DND-41 (cell line): ENCODE measurements at regions not wholly inside any gene's neighbourhood (a gene's known extent, or its start where the extent isn't known, plus 50 kb on each side); places are given as distances from the start of the nearest gene placed in this dataset.

Experiments
- ATAC-seq: fragments of 200-7000 bp; cut with Tn5 transposase; 3 replicates; pipeline ENCODE4 v1.9.1; 2021; ENCODE audit warnings: low read depth; ENCODE audit not compliant: insufficient read depth
- DNase-seq: peaks from one replicate; pipeline ENCODE4 v3.0.0-alpha.2; 2020
- H2AFZ ChIP-seq: 2 replicates; pipeline ENCODE4 v1.6.0; 2012; ENCODE audit warnings: low read depth, low read length
- H3K27ac ChIP-seq: 2 replicates; pipeline ENCODE4 v1.5.1; 2012; ENCODE audit warnings: low read length, inconsistent platforms
- H3K27me3 ChIP-seq: fragments of 200-600 bp; sonication (generic); 2 replicates; pipeline ENCODE4 v1.6.0; 2012; ENCODE audit warnings: low read length, mild to moderate bottlenecking, inconsistent platforms; ENCODE audit not compliant: insufficient read depth, poor library complexity
- H3K36me3 ChIP-seq: 2 replicates; pipeline ENCODE4 v1.5.1; 2012; ENCODE audit warnings: low read length, inconsistent platforms; ENCODE audit not compliant: insufficient read depth
- H3K4me1 ChIP-seq: 2 replicates; pipeline ENCODE4 v1.5.1; 2012; ENCODE audit warnings: mild to moderate bottlenecking, low read length; ENCODE audit not compliant: insufficient read depth
- H3K4me2 ChIP-seq: 2 replicates; pipeline ENCODE4 v1.6.0; 2012; ENCODE audit warnings: mild to moderate bottlenecking, moderate library complexity, low read length, inconsistent platforms; ENCODE audit not compliant: insufficient read depth
- H3K4me3 ChIP-seq, 2 experiments: fragments of 200-600 bp in 1 of 2; shearing (Covaris generic) in 1 of 2; 2 replicates each; pipeline ENCODE4 v1.5.1; 2012 to 2016; ENCODE audit warnings: inconsistent platforms in 2 of 2, low read length in 2 of 2, mild to moderate bottlenecking in 2 of 2, low read depth in 1 of 2, moderate library complexity in 1 of 2
- H3K79me2 ChIP-seq: 2 replicates; pipeline ENCODE4 v1.6.0; 2012; ENCODE audit warnings: low read length, inconsistent platforms; ENCODE audit not compliant: insufficient read depth
- H3K9ac ChIP-seq: 2 replicates; pipeline ENCODE4 v1.6.0; 2012; ENCODE audit warnings: low read depth, mild to moderate bottlenecking, inconsistent platforms, low read length, moderate library complexity
- H3K9me3 ChIP-seq: 2 replicates; pipeline ENCODE4 v1.5.1; 2012; ENCODE audit warnings: low read length, moderate library complexity, mild to moderate bottlenecking, inconsistent platforms; ENCODE audit not compliant: insufficient read depth, severe bottlenecking
- H4K20me1 ChIP-seq: 2 replicates; pipeline ENCODE4 v1.6.0; 2012; ENCODE audit warnings: low read length; ENCODE audit not compliant: insufficient read depth
- EZH2 ChIP-seq: IDR thresholded peaks from 3 replicates; pipeline ENCODE4 v1.6.1; 2012; ENCODE audit warnings: borderline replicate concordance, low read depth, mild to moderate bottlenecking, moderate library complexity, low read length, inconsistent platforms; ENCODE audit not compliant: severe bottlenecking
- TF ChIP-seq, protein P1 (sequence below): IDR thresholded peaks from 2 replicates; pipeline ENCODE4 v1.5.1; 2012; ENCODE audit warnings: borderline replicate concordance, low read length, moderate library complexity, mild to moderate bottlenecking; ENCODE audit not compliant: poor library complexity, severe bottlenecking; ENCODE audit errors: extremely low read depth

DNA sequence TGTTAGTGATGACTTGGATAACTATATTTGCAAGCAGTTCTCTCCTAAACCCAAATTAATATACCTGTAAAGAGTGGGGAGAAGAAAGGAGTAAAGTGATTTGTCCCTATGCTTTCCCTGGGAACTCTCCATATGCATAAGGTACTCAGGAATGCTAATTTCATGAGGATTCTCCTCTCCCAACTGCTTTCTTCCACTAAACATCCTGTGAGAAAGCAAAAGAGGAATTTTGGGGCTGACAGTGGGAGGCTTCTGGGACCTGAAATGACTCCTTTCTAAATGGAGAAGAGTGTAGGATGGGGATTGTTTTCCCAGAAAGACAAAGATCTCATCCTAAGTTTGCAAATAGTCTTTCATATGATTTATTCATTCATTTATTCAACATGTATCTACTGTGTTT lies 250.5 kb downstream of the TDRD3 start:
- TF ChIP-seq, protein P1, sequence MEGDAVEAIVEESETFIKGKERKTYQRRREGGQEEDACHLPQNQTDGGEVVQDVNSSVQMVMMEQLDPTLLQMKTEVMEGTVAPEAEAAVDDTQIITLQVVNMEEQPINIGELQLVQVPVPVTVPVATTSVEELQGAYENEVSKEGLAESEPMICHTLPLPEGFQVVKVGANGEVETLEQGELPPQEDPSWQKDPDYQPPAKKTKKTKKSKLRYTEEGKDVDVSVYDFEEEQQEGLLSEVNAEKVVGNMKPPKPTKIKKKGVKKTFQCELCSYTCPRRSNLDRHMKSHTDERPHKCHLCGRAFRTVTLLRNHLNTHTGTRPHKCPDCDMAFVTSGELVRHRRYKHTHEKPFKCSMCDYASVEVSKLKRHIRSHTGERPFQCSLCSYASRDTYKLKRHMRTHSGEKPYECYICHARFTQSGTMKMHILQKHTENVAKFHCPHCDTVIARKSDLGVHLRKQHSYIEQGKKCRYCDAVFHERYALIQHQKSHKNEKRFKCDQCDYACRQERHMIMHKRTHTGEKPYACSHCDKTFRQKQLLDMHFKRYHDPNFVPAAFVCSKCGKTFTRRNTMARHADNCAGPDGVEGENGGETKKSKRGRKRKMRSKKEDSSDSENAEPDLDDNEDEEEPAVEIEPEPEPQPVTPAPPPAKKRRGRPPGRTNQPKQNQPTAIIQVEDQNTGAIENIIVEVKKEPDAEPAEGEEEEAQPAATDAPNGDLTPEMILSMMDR = no peak
- no peak for TF ChIP-seq EZH2
- Histone ChIP-seq H2AFZ (no peak overlapping the region), H3K27me3 (no peaks in the 10 kb centered on the region), H4K20me1 (no peaks in the 10 kb centered on the region), H3K27ac (no peak overlapping the region), H3K9me3 (no peaks in the 10 kb centered on the region), H3K36me3 (no peaks in the 10 kb centered on the region), H3K4me3 (no peak overlapping the region), H3K9ac (no peak overlapping the region), H3K4me1 (no peaks in the 10 kb centered on the region), H3K4me2 (no peak overlapping the region), H3K79me2 (no peaks in the 10 kb centered on the region)
- DNase-seq (no peak), ATAC-seq (no peak)

DNA sequence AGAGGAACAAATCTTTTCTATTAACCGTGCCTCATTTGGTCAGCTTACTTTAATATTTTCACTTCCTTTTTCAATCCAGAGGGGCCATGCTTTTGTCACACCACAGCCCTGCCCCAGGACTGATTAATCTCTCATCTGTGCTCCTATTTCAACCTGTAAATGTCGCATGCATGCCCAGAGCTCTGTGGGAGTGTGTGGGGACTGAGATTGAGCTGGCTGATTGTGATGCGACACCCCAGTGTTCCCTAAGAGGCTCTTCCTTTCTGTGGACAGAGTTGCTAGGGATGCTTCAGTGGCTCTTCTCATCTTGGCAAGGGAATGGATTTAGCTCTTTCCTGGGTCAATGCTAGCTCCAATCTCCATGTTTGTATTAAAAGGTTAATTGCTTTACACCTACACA lies 249.6 kb downstream of the TDRD3 start:
- Histone ChIP-seq H4K20me1 (no peaks in the 10 kb centered on the region), H3K4me2 (no peak overlapping the region), H3K27ac (no peak overlapping the region), H3K9me3 (no peaks in the 10 kb centered on the region), H3K9ac (no peak overlapping the region), H2AFZ (no peak overlapping the region), H3K36me3 (no peaks in the 10 kb centered on the region), H3K4me1 (no peaks in the 10 kb centered on the region), H3K27me3 (no peaks in the 10 kb centered on the region), H3K79me2 (no peaks in the 10 kb centered on the region), H3K4me3 (no peak overlapping the region)
- TF ChIP-seq EZH2 = no peak
- TF ChIP-seq, protein P1 = no peak
- ATAC-seq (no peak), DNase-seq (no peak)

GRCh38 chr13:60645676-60646075 lies 248.7 kb downstream of the TDRD3 start:
- no peaks in the 10 kb centered on the region for H4K20me1 ChIP-seq
- no peaks in the 10 kb centered on the region for H3K4me1 ChIP-seq
- DNase-seq (no peak), ATAC-seq (no peak)
- no peaks in the 10 kb centered on the region for H3K36me3 ChIP-seq
- no peaks in the 10 kb centered on the region for H3K79me2 ChIP-seq
- H3K27me3 ChIP-seq = no peaks in the 10 kb centered on the region
- H3K9ac ChIP-seq = no peak overlapping the region
- H3K4me3 ChIP-seq = no peak overlapping the region
- no peak overlapping the region for H3K4me2 ChIP-seq
- TF ChIP-seq, protein P1 = no peak
- no peak for TF ChIP-seq EZH2
- no peaks in the 10 kb centered on the region for H3K9me3 ChIP-seq
- no peak overlapping the region for H2AFZ ChIP-seq
- H3K27ac ChIP-seq = no peak overlapping the region

GRCh38 chr13:60642552-60642951 lies 245.5 kb downstream of the TDRD3 start:
- ATAC-seq (no peak), DNase-seq (no peak)
- H4K20me1 ChIP-seq = no peaks in the 10 kb centered on the region
- H3K4me1 ChIP-seq = no peaks in the 10 kb centered on the region
- H3K4me2 ChIP-seq = no peak overlapping the region
- H3K9ac ChIP-seq = no peak overlapping the region
- no peak overlapping the region for H3K27ac ChIP-seq
- no peak for TF ChIP-seq EZH2
- TF ChIP-seq, protein P1 = no peak
- H3K9me3 ChIP-seq = no peaks in the 10 kb centered on the region
- no peaks in the 10 kb centered on the region for H3K79me2 ChIP-seq
- no peak overlapping the region for H2AFZ ChIP-seq
- H3K4me3 ChIP-seq = no peak overlapping the region
- no peaks in the 10 kb centered on the region for H3K36me3 ChIP-seq
- H3K27me3 ChIP-seq = no peaks in the 10 kb centered on the region
